Urothelium cell line (cell line): ENCODE measurements at regions not wholly inside any gene's neighbourhood (a gene's known extent, or its start where the extent isn't known, plus 50 kb on each side); places are given as distances from the start of the nearest gene placed in this dataset.

Source experiments
- DNase-seq: peaks from one replicate; pipeline ENCODE4 v3.0.0; 2011; ENCODE audit warnings: low spot score, mixed read lengths
- FAIRE-seq: peaks from 2 replicates; lab custom pipeline; 2011; peaks lifted over from hg19 to GRCh38; lab: Jason Lieb, UNC

- DNase-seq = no peak
- FAIRE-seq = no peak
These were observed 50.5 kb upstream of the POU2AF2 start for GRCh38 chr11:111194860-111195568.

GRCh38 chr11:111193924-111194490, 51.5 kb upstream of the POU2AF2 start:
- no peak for DNase-seq
- FAIRE-seq = no peak

GRCh38 chr11:111189466-111189865, 56.1 kb upstream of the POU2AF2 start:
- FAIRE-seq (no peak), DNase-seq (no peak)

GRCh38 chr11:111186308-111186915, 59.1 kb upstream of the POU2AF2 start:
- no peak for FAIRE-seq
- no peak for DNase-seq

GRCh38 chr11:111185266-111185665, 60.3 kb upstream of the POU2AF2 start:
- DNase-seq (no peak), FAIRE-seq (no peak)

- FAIRE-seq (peak; percentile 58), DNase-seq (peak; percentile 55)
These were observed 61.8 kb upstream of the POU2AF2 start for GRCh38 chr11:111183706-111184105.

GRCh38 chr11:111179184-111179910, 66.2 kb upstream of the POU2AF2 start:
- FAIRE-seq = no peak
- DNase-seq = no peak

- DNase-seq = no peak
- no peak for FAIRE-seq
These were observed 68.3 kb upstream of the POU2AF2 start for GRCh38 chr11:111177037-111177871.

- DNase-seq (no peak), FAIRE-seq (no peak)
These were observed 68.9 kb upstream of the POU2AF2 start for GRCh38 chr11:111176603-111177002.

GRCh38 chr11:111173221-111173620, 72.3 kb upstream of the POU2AF2 start:
- no peak for DNase-seq
- no peak for FAIRE-seq

- FAIRE-seq (no peak), DNase-seq (no peak)
These were observed 73.1 kb upstream of the POU2AF2 start for GRCh38 chr11:111172321-111172862.

GRCh38 chr11:111170761-111171379, 74.7 kb upstream of the POU2AF2 start:
- no peak for DNase-seq
- FAIRE-seq = no peak

- DNase-seq (no peak), FAIRE-seq (no peak)
These were observed 76.2 kb upstream of the POU2AF2 start for GRCh38 chr11:111169367-111169766.

GRCh38 chr11:111168871-111169270, 76.7 kb upstream of the POU2AF2 start:
- FAIRE-seq (no peak), DNase-seq (no peak)

- FAIRE-seq (no peak), DNase-seq (no peak)
These were observed 77.9 kb upstream of the POU2AF2 start for GRCh38 chr11:111167666-111168065.

GRCh38 chr11:111166598-111166997, 78.9 kb upstream of the POU2AF2 start:
- FAIRE-seq (no peak), DNase-seq (no peak)

- FAIRE-seq = no peak
- DNase-seq = no peak
These were observed 83.2 kb upstream of the POU2AF2 start for GRCh38 chr11:111162305-111162704.

GRCh38 chr11:111157571-111157970, 88.0 kb upstream of the POU2AF2 start:
- DNase-seq (no peak), FAIRE-seq (no peak)

GRCh38 chr11:111155021-111155420, 90.5 kb upstream of the POU2AF2 start:
- DNase-seq (no peak), FAIRE-seq (no peak)

GRCh38 chr11:111153194-111153593, 92.3 kb upstream of the POU2AF2 start:
- FAIRE-seq (peak; percentile 30), DNase-seq (no peak)
